ENCODE measurements at regions not wholly inside any gene's neighbourhood (a gene's known extent, or its start where the extent isn't known, plus 50 kb on each side); places are given as distances from the start of the nearest gene placed in this dataset.

DNA sequence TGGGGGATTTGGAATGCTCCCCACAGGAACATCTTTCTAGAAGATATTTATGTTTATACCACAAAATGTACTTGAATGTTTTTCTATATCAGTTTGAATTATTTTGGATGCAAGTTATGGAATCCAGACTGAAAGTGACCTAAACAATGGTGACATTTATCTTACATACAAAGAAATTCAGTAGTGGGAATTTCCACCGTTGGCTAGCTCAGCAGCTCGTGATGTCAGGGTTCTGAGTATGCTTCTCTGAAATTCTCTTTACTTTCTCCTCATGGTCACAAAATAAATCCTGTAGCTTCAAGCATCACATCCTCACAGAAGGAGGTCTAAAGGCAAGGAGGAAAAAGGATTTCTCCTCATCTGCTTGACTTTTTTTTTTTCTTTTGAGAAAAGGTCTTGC is 105.3 kb downstream of the AKAIN1 start:
- TF ChIP-seq, protein P1, sequence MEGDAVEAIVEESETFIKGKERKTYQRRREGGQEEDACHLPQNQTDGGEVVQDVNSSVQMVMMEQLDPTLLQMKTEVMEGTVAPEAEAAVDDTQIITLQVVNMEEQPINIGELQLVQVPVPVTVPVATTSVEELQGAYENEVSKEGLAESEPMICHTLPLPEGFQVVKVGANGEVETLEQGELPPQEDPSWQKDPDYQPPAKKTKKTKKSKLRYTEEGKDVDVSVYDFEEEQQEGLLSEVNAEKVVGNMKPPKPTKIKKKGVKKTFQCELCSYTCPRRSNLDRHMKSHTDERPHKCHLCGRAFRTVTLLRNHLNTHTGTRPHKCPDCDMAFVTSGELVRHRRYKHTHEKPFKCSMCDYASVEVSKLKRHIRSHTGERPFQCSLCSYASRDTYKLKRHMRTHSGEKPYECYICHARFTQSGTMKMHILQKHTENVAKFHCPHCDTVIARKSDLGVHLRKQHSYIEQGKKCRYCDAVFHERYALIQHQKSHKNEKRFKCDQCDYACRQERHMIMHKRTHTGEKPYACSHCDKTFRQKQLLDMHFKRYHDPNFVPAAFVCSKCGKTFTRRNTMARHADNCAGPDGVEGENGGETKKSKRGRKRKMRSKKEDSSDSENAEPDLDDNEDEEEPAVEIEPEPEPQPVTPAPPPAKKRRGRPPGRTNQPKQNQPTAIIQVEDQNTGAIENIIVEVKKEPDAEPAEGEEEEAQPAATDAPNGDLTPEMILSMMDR (IDR thresholded peaks at IDR 0.05; ENCODE audit: extremely low read depth, missing control alignments) = no peak

DNA sequence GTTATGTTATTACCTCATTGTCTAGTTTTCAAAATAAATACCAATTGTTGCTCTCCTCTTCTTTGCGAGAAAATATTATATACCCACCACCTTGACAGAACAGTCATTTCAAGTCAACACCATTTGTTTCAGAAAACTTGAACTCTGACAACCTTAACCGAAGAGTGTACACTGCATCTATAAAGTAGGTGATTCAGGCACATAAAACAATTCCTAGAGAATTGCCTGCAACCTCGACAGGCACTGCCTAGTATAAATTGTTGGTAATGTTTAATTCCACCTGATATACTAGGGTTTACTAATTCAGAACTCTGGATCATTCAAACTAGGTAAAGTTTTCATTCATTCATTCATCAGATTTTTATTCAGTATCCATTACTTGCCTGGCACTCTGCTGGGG is 121.8 kb downstream of the AKAIN1 start:
- TF ChIP-seq, protein P1 (IDR thresholded peaks at IDR 0.05; ENCODE audit: extremely low read depth, missing control alignments) = no peak
- DNase-seq (ENCODE audit: low spot score) = no peak

More for the DNA sequence above, 105.3 kb downstream of the AKAIN1 start:
- no peak for DNase-seq (ENCODE audit: low spot score)

DNA sequence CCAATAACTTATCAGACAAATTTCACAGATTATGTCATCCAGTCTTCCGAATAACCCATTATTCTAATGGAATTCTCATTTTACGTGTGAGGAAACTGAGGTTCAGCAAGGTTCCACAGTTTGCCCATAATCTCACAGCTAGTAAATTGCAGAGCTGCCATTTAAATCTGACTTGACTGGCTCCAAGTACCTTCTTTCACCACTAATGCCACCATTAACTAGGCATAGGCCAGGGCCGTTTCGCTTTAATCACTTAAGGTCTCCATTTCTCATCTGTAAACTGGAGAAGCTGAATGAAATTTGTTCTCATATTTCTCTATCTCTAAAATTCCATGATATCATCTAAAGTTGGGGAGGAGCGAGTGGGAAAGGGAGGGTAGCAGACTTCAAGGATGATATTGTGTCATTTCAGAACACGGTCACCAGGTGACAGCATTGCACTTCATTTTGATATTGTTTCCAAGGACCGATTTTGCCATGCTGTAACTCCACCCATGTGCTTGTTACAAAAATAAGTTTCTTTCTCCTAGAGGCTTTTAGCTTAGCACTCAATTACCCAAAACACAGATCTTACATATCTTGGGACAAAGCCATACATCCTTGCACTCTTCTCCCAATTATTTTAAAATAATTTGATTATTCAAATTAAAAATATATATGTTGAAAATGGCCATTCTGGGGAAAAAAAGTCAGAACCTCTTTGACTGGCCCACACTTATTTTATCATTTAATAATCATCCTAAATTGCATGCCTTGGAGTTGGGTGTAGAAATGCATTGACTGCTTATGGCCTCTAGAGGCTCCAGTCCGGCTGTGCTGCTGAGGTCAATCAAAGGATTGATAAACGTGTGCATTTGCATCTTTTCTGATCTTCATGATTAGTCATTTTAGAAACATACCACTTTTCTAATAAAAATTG is 123.8 kb downstream of the AKAIN1 start:
- peak; percentile 16 for DNase-seq (ENCODE audit: low spot score)

DNA sequence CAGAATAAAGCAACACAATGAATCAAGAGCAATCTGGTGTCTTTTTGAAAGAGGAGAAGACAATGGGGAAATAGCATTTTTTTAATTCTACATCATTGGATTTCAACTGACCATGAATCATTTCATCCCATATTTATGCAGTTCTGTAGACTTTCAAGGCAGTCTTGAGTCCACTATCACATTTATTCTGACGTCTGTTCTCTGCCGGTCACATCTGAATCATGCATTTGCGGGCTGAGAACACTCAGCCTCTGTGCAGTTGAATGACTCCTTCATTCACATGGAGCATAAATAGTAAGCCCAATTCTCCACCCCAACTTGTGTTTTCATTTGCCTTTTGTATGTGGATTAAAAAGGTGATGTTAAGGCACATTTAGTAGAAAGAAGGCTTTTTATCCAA is 128.2 kb downstream of the AKAIN1 start:
- DNase-seq (ENCODE audit: low spot score) = no peak
- TF ChIP-seq, protein P1 (IDR thresholded peaks at IDR 0.05; ENCODE audit: extremely low read depth, missing control alignments) = no peak

More for the DNA sequence above, 123.8 kb downstream of the AKAIN1 start:
- TF ChIP-seq, protein P1 (IDR thresholded peaks at IDR 0.05; ENCODE audit: extremely low read depth, missing control alignments) = peak; percentile 69

DNA sequence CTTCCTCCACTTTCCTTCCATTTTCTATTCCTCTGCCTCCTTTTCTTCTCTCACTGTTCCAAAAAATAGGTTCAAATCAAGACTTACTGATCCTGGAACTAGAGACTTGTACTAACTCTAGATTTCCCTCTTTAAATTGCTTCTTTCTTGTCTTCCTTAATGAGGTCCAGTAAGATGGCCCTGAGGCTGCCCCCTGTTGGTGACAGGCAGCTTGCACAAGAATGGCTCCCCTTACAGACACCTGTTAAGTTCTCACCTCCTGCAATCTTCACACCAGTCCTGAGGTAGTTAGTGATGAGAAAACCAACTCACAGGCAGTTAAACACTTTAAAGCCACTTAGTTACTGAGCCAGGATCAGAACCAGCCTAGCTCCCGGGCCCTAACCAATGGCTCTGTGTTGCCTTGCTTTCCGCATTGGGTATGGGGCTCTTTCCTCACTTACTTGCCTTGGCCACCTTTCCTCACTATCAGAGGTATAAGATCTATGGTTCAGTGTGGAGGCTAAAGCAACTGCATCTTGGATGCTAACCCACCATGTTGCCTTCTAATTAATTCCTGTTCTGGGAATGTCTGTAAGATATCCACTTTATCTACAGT is 130.6 kb downstream of the AKAIN1 start:
- DNase-seq (ENCODE audit: low spot score) = peak; percentile 16
- TF ChIP-seq, protein P1 (IDR thresholded peaks at IDR 0.05; ENCODE audit: extremely low read depth, missing control alignments) = peak; percentile 52

DNA sequence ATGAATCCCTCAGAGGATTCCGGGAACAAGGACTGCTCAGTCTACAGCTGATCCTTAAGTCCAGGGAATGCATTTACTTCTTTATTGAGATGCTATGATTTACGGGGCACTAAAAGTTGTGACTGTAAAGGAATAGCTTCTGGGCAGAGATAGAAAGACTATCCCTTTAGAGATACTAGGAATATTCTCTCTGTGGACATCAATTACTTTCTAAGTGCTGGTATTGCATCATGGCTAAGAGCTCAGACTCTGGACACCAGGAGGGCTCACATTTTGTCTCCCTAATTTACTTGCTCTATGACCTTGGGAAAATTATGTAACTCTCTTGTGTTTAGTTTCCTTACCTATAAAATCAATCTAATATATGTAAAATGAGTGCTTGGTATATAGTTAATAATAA is 131.4 kb downstream of the AKAIN1 start:
- DNase-seq (ENCODE audit: low spot score) = no peak
- TF ChIP-seq, protein P1 (IDR thresholded peaks at IDR 0.05; ENCODE audit: extremely low read depth, missing control alignments) = no peak

DNA sequence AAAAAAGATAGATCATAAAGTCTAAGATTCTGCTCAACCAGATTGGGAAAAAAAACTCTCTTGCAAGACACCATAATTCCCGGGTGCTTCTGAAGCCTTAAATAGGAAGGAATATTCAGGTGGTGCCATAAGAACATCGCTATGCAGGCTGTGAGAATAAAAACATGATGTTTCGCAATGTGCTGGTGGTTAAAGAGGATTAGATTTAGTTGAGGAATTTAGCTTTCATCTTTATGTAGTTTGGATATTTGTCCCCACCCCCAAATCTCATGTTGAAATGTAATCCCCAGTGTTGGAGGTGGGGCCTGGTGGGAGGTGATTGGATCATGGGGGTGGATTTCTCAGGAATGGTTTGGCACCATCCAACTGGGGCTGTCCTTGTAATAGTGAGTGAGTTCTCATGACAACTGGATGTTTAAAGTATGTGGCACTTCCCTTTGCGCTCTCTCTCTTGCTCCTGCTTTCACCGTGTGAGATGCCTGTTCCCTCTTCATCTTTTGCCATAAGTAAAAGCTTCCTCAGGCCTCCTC is 132.2 kb downstream of the AKAIN1 start:
- DNase-seq (ENCODE audit: low spot score) = no peak
- TF ChIP-seq, protein P1 (IDR thresholded peaks at IDR 0.05; ENCODE audit: extremely low read depth, missing control alignments) = no peak
